BJ (cell line): ENCODE measurements at regions not wholly inside any gene's neighbourhood (a gene's known extent, or its start where the extent isn't known, plus 50 kb on each side); places are given as distances from the start of the nearest gene placed in this dataset.

ENCODE experiments used
- CTCF ChIA-PET: fragments of 350-600 bp; formaldehyde crosslinking; extraction: SDS; loops from one replicate; lab custom pipeline; 2021; ENCODE audit warnings: antibody characterized with exemption, inconsistent platforms; lab: Yijun Ruan, JAX
- POLR2A ChIA-PET: fragments of 300-600 bp; sonication (Branson Sonifier 250); formaldehyde crosslinking; extraction: SDS; loops from one replicate; lab custom pipeline; 2021; ENCODE audit warnings: antibody characterized with exemption; lab: Charles Lee
- DNase-seq: peaks from one replicate; pipeline ENCODE4 v3.0.0-alpha.2; 2011; ENCODE audit warnings: low read depth
- H3K27me3 ChIP-seq: 2 replicates; pipeline ENCODE4 v1.6.0; 2011; ENCODE audit warnings: low read length; ENCODE audit not compliant: control insufficient read depth, insufficient read depth
- H3K36me3 ChIP-seq: 2 replicates; pipeline ENCODE4 v1.5.1; 2011; ENCODE audit warnings: low read length; ENCODE audit not compliant: control insufficient read depth, insufficient read depth
- H3K4me3 ChIP-seq: 2 replicates; pipeline ENCODE4 v1.5.1; 2011; ENCODE audit warnings: low read depth, mild to moderate bottlenecking, control low read depth, low read length
- TF ChIP-seq, protein P1 (sequence below): IDR thresholded peaks from 2 replicates; pipeline ENCODE4 v1.5.1; 2011; ENCODE audit warnings: low read depth, mild to moderate bottlenecking, control low read depth, inconsistent platforms, low read length, moderate library complexity; ENCODE audit not compliant: insufficient read depth

- no peak for DNase-seq
- Histone ChIP-seq H3K4me3 (no peak overlapping the region), H3K27me3 (no peaks in the 10 kb centered on the region), H3K36me3 (no peaks in the 10 kb centered on the region)
- TF ChIP-seq, protein P1, sequence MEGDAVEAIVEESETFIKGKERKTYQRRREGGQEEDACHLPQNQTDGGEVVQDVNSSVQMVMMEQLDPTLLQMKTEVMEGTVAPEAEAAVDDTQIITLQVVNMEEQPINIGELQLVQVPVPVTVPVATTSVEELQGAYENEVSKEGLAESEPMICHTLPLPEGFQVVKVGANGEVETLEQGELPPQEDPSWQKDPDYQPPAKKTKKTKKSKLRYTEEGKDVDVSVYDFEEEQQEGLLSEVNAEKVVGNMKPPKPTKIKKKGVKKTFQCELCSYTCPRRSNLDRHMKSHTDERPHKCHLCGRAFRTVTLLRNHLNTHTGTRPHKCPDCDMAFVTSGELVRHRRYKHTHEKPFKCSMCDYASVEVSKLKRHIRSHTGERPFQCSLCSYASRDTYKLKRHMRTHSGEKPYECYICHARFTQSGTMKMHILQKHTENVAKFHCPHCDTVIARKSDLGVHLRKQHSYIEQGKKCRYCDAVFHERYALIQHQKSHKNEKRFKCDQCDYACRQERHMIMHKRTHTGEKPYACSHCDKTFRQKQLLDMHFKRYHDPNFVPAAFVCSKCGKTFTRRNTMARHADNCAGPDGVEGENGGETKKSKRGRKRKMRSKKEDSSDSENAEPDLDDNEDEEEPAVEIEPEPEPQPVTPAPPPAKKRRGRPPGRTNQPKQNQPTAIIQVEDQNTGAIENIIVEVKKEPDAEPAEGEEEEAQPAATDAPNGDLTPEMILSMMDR: no peak
- ChIA-PET CTCF (no interaction called here), POLR2A (no interaction called here)
Observed at GRCh38 chr9:89670114-89670513, 65.3 kb downstream of the GADD45G start.

- DNase-seq: no peak
- TF ChIP-seq, protein P1: no peak
- POLR2A ChIA-PET: no interaction called here
- Histone ChIP-seq H3K4me3 (no peak overlapping the region), H3K27me3 (no peaks in the 10 kb centered on the region), H3K36me3 (no peaks in the 10 kb centered on the region)
- CTCF ChIA-PET: interaction anchor here (0.7 kb wide), 1 partner anchor 455 kb away, joined by 3 read pairs; no protein-coding TSS in a partner anchor
Observed at GRCh38 chr9:89670801-89671434, 66.1 kb downstream of the GADD45G start.

- no peaks in the 10 kb centered on the region for H3K36me3 ChIP-seq
- CTCF ChIA-PET: no interaction called here
- DNase-seq: no peak
- TF ChIP-seq, protein P1: no peak
- POLR2A ChIA-PET: no interaction called here
- no peaks in the 10 kb centered on the region; the same call in 1 of the 2 replicates for H3K27me3 ChIP-seq
- no peak overlapping the region for H3K4me3 ChIP-seq
Observed at GRCh38 chr9:89674667-89675057, 69.8 kb downstream of the GADD45G start.

- DNase-seq: no peak
- CTCF ChIA-PET: interaction anchor here (0.6 kb wide), 1 partner anchor 71 kb away, joined by 3 read pairs; no protein-coding TSS in a partner anchor
- TF ChIP-seq, protein P1: no peak
Observed at GRCh38 chr9:89675058-89675742, 70.4 kb downstream of the GADD45G start.

DNA sequence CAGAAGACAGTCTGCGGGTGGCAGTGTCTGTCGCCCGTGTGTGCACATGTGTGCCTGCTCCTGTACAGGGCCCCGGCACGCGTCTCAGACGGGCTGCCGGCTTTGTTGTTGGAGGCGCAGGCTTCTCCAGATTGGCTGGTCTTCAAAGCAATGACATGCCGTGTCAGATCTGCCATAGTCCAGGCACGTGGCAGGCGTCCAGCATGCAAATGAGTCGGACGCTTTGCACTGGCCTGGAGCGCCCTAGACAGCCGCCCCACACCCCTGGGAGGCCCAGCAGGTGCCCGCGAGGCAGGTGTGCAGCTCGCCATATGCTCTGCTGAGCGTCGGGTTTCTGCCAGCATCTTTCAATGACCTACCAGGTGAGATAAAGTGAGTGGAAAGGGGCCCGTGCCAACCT, 71.5 kb downstream of the GADD45G start:
- TF ChIP-seq, protein P1: no peak
- Histone ChIP-seq H3K36me3 (no peaks in the 10 kb centered on the region), H3K27me3 (no peaks in the 10 kb centered on the region; the same call in 1 of the 2 replicates), H3K4me3 (no peak overlapping the region)
- CTCF ChIA-PET: no interaction called here
- DNase-seq: no peak
- POLR2A ChIA-PET: no interaction called here

More at GRCh38 chr9:89675058-89675742, 70.4 kb downstream of the GADD45G start:
- Histone ChIP-seq H3K4me3 (no peak overlapping the region), H3K36me3 (no peaks in the 10 kb centered on the region), H3K27me3 (no peaks in the 10 kb centered on the region; the same call in 1 of the 2 replicates)
- POLR2A ChIA-PET: no interaction called here
